Globus pallidus (tissue), 1 donor: ENCODE measurements at regions not wholly inside any gene's neighbourhood (a gene's known extent, or its start where the extent isn't known, plus 50 kb on each side); places are given as distances from the start of the nearest gene placed in this dataset.
"Not testable (repeated sequence)": the region's sequence is repeated elsewhere in the genome, so short reads cannot be mapped to it uniquely, and the experiment has no call there.

ENCODE experiments used
- DNase-seq: peaks from one replicate; pipeline ENCODE4 v3.0.0-alpha.2; 2015; ENCODE audit warnings: low spot score

- DNase-seq = not testable (repeated sequence)
These were observed 286.2 kb upstream of the C1QTNF3 start for GRCh38 chr5:34329201-34329600.

- not testable (repeated sequence) for DNase-seq
These were observed 286.6 kb upstream of the C1QTNF3 start for GRCh38 chr5:34329611-34330108.

DNA sequence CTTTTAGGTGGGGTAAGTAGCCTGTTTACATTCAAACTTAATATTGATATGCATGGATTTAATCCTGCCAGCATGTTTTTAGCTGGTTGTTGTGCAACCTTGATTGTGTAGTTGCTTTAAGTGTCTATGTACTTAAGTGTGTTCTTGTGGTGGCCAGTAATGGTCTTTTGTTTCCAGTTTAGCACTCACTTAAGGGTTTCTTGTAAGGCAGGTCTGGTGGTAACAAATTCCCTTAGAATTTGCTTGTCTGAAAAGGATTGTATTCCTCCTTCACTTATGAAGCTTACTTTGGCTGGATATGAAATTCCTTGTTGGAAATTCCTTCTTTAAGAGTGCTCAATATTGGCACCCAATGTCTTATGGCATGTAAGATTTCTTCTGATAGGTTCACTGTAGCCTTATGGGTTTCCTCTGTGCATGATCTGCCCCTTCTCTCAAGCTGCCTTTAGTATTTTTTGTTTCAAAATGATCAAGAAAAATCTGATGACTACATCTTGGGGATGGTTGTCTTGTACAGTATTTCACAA is 289.0 kb upstream of the C1QTNF3 start:
- not testable (repeated sequence) for DNase-seq

- not testable (repeated sequence) for DNase-seq
These were observed 296.5 kb upstream of the C1QTNF3 start for GRCh38 chr5:34339408-34340001.

DNA sequence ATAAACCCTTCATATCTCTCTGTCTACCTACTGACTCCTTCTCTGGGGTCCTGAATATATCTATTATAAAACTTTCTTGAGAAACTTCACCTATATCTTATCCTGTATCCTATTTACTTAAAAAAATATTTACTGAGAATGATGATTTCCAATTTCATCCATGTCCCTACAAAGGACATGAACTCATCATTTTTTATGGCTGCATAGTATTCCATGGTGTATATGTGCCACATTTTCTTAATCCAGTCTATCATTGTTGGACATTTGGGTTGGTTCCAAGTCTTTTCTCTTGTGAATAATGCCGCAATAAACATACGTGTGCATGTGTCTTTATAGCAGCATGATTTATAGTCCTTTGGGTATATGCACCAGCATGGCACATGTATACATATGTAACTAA is 301.7 kb upstream of the RAI14 start:
- not testable (repeated sequence) for DNase-seq

DNA sequence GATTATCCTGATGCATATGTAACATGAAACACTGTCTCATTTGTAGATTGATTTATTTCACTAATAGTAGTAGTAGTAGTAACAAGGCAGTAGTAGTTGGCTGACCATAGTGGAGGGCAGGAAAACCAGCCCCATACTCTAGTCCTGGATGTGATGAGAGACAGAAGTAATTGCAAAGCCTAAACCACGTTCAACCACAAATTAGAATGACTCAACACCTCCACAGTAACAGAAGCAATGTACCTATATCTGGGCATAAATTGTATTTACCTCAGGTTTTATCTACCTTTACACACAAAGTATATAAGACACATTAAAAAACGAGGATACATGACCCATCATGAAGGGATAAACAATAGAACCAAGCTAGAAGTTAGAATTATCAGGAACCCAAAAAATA is 284.7 kb upstream of the RAI14 start:
- DNase-seq = not testable (repeated sequence)

GRCh38 chr5:34371817-34372216 is 284.3 kb upstream of the RAI14 start:
- DNase-seq = not testable (repeated sequence)

- DNase-seq = not testable (repeated sequence)
These were observed 283.4 kb upstream of the RAI14 start for GRCh38 chr5:34372739-34373138.

DNA sequence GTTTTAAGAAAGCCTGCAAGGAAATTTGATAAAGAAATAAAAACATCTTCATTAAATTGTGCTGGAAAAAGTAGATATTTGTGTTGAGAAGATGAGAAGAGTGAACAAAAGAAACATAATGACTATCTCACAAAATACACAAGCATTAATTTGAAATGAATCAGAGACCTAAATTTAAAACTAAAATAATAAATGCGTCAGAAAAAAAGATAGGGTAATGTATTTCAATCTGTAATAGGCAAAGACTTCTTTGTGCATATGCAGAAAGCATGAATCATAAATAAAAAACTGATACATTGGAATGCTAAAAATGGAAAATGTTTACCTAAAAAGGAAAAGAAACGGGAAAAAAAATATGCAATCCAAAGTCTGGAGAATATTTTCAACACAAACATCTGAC is 278.5 kb upstream of the RAI14 start:
- DNase-seq = not testable (repeated sequence)

DNA sequence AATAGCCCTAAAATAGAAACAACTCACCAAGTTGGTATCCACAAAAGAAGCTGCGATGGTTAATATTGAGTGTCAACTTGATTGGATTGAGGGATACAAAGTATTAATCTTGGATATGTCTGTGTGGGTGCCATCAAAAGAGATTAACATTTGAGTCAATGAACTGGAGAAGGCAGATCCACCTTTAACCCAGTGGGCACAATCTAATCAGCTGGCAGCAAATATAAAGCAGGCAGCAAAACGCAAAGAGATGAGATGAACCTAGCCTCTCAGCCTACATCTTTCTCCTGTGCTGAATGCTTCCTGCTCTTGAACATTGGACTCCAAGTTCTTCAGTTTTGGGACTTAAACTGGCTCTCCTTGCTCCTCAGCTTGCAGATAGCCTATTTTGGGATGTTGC is 277.6 kb upstream of the RAI14 start:
- not testable (repeated sequence) for DNase-seq

- not testable (repeated sequence) for DNase-seq
These were observed 267.4 kb upstream of the RAI14 start for GRCh38 chr5:34388754-34389153.

DNA sequence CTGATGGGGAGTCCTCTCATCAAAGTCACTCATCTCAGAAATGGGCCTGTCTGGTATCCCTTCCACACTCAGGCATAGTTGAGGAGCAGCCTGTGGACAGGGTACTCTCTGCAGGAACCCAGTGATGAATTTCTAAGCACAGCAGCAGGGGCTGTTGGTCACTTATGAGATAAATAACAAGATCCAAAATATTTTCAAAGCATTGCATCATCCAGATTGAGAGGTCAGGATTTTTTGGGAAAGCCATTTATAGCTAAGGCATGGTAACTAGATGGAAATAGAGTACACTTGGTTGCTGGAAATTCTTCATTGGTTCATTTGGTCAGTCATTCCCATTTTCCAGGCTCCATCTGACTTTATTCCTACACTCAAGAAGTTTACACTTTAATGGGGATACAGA is 246.8 kb upstream of the RAI14 start:
- DNase-seq = no peak

DNA sequence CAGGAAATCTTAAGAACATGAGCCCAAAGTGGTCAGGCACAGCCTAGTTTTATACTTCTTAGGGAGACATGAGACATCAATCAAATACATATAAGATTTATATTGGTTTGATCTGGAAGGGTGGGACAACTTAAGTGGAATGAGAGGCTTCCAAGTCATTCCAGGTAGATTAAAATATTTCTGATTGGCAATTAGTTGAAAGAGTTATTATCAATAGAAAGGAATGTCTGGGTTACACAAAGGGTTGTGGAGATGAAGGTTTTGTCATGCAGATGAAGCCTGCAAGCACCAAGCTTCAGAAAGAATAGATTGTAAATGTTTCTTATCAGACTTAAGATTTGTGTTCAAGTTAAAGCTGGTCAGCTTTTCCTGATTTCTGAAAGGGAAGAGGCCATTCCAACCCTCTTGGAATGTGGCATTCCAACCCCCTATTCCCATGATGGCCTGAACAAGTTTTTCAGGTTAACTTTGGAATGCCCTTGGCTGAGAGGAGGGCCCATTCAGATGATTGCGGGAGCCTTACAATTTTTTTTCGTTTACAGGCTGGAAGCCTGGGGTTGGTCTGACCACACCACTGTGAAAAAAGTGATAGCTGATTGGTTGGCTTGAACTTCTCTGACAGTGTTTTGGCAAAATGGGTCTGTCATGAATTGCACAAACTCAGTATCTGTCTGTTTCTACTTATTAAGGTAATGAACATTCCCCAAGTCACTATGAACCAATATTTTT is 245.6 kb upstream of the RAI14 start:
- DNase-seq = no peak

GRCh38 chr5:34411470-34412346 is 244.4 kb upstream of the RAI14 start:
- no peak for DNase-seq

DNA sequence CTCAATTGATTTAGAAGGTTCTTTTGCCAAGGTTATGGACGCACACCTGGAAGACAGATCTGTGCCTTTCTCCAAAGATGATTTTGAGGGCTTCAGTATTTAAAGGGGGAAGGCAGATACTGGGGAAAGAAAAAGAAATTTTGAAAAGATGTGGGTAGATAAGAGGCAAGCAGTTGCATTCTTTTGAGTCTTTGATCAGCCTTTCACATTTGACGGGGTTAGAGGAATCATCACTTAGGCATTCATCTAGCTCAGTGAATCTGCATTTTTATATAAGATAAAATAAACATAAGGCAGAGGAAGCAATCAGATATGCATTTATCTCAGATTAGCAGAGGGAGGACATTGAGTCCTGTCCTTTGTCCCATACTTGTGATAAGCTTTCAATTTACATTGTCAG is 243.4 kb upstream of the RAI14 start:
- DNase-seq = no peak

DNA sequence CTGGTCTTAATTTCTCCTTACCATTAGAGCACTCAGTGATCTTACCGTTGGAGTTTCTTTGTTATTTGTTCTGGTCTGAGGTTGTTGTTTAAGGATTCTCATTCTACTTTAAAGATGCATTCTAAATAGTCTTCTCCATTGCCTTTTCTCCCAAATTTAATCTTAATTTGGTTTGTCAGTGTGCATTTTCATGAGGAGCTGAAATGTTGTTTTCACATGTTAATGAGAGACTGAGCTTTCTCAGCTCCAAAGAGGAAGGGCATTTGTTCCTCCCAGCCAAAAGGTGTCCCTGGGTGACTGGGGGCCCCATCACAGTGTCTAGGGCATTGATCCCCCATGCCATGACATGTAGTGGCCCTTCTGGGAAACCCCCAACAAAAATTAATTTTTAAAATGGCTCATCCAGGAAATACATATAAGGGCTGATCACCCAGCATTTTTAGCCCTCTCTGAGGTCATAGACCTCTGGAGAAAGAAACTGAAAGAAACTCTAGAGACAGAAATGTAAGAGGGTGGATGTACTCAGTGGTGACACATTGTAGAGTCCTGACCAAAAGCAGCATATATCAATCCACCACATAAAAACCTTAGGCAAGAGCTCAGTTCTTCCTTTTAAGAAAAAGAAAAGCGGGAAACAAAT is 240.4 kb upstream of the RAI14 start:
- DNase-seq = no peak

- DNase-seq = no peak
These were observed 239.6 kb upstream of the RAI14 start for GRCh38 chr5:34416501-34417008.

DNA sequence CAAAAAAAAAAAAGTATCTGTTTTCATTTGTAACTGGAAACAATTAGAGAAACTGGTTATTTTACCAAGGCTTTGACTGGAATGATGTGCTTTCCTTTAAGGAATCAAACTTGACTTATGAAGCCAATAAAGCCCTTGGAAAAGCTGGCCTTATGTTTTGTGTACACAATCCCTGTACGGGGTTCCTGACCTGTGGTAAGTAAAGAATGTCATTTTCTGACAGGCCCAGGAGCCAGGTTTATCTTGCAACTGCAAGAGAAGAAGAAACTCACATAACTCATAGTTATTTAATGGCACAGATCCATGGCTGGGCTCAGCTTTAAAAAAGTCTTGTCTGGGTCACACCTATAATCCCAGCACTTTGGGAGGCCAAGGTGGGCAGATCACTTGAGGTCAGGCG is 235.9 kb upstream of the RAI14 start:
- DNase-seq = not testable (repeated sequence)

- DNase-seq = no peak
These were observed 219.2 kb upstream of the RAI14 start for GRCh38 chr5:34436761-34437501.

DNA sequence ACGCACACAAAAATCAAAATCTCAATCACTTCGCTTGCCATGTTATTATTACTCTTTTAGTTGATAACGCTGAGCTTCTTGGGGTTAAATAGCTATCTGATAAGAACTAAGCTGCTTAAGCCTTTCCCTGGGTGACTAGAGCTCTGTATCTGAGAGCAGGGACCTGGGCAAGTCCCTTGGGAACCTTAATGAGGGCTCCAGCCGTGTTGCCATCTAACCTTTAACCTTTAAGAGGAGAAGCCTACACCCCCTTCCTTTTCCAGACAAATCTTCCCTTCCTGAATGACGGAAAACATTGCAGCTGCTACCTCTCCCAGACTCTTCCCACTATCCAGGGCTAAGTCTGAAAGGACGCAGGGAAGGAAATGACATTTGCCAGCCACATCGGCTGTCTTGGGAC is 216.5 kb upstream of the RAI14 start:
- no peak for DNase-seq

- not testable (repeated sequence) for DNase-seq
These were observed 214.4 kb upstream of the RAI14 start for GRCh38 chr5:34441767-34442166.
